ENCODE measurements at regions not wholly inside any gene's neighbourhood (a gene's known extent, or its start where the extent isn't known, plus 50 kb on each side); places are given as distances from the start of the nearest gene placed in this dataset.
"Not testable (repeated sequence)": the region's sequence is repeated elsewhere in the genome, so short reads cannot be mapped to it uniquely, and the experiment has no call there.

- Histone ChIP-seq H3K27me3 (ENCODE audit: control insufficient read depth, insufficient read depth, low read length) (no peaks in the 10 kb centered on the region), H3K4me3 (ENCODE audit: low read length) (no peak overlapping the region), H3K27ac (ENCODE audit: low read length) (no peak overlapping the region), H3K4me1 (ENCODE audit: control insufficient read depth, insufficient read depth, low read length) (no peaks in the 10 kb centered on the region), H3K36me3 (ENCODE audit: control insufficient read depth, insufficient read depth, low read length) (no peaks in the 10 kb centered on the region), H3K9me3 (ENCODE audit: control insufficient read depth, low read depth, low read length) (peaks cover 5% of the 10 kb centered on the region)
- no peak for DNase-seq
These were observed 51.0 kb upstream of the IRX5 start for GRCh38 chr16:54879681-54880080.

DNA sequence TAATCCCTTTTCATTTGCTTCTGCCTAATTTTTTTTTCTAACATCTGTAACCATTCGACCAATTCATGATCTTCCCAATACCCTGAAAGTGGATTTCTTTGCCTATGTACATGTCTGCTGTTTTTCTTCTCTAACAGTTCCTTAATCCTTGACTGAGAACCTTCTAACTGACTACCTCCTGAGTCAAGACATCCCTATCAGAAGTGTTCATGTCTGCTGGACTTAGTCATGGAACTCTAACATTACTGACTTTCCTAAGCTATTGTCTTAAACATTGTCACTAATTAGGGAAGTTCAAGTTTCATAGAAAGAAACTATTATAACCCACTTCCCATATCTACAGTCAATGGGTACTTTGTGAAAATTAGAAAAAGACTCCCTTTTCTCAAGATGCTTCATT, 52.4 kb upstream of the IRX5 start:
- Histone ChIP-seq H3K9me3 (ENCODE audit: control insufficient read depth, low read depth, low read length) (peaks cover 4% of the 10 kb centered on the region), H3K36me3 (ENCODE audit: control insufficient read depth, insufficient read depth, low read length) (no peaks in the 10 kb centered on the region), H3K27me3 (ENCODE audit: control insufficient read depth, insufficient read depth, low read length) (no peaks in the 10 kb centered on the region), H3K4me1 (ENCODE audit: control insufficient read depth, insufficient read depth, low read length) (no peaks in the 10 kb centered on the region), H3K27ac (ENCODE audit: low read length) (no peak overlapping the region), H3K4me3 (ENCODE audit: low read length) (no peak overlapping the region)
- no peak for DNase-seq
- 100% methylated on average over 1 of the region's 1 CpG for WGBS (ENCODE audit: insufficient coverage, low lambda C conversion rate)

GRCh38 chr16:54875443-54875842, 55.2 kb upstream of the IRX5 start:
- H3K27ac ChIP-seq (ENCODE audit: low read length): no peak overlapping the region
- WGBS (ENCODE audit: insufficient coverage, low lambda C conversion rate): no CpG with 5 or more reads among the region's 1 CpG
- no peak overlapping the region for H3K4me3 ChIP-seq (ENCODE audit: low read length)
- no peaks in the 10 kb centered on the region for H3K4me1 ChIP-seq (ENCODE audit: control insufficient read depth, insufficient read depth, low read length)
- H3K36me3 ChIP-seq (ENCODE audit: control insufficient read depth, insufficient read depth, low read length): no peaks in the 10 kb centered on the region
- H3K27me3 ChIP-seq (ENCODE audit: control insufficient read depth, insufficient read depth, low read length): no peaks in the 10 kb centered on the region
- no peaks in the 10 kb centered on the region for H3K9me3 ChIP-seq (ENCODE audit: control insufficient read depth, low read depth, low read length)
- no peak for DNase-seq

DNA sequence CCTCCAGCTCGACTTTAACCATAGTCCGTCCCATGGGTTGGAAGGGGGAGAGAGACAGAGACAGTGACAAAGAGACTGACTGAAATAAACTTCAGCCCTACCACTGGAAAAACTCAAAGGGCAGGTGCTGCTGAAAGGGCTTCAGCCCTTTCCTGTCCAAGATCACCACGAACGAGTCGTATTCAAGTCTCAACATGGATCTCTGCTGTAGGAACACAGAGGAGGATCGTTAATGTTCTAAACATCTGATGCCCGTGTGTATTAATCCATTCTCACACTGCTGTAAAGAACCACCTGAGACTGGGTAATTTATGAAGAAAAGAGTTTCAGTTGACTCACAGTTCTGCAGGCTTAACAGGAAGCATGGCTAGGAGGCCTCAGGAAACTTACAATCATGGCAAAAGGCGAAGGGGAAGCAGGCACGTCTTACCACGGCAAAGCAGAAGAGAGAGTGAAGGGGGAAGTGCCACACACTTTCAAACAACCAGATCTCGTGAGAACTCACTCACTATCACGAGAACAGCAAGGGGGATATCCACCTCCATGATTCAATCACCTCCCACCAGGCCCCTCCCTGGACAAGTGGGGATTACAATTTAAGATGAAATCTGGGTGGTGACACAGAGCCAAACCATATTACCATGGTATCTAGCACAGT, 56.8 kb upstream of the IRX5 start:
- H3K9me3 ChIP-seq (ENCODE audit: control insufficient read depth, low read depth, low read length); H3K4me1 ChIP-seq (ENCODE audit: control insufficient read depth, insufficient read depth, low read length); H3K36me3 ChIP-seq (ENCODE audit: control insufficient read depth, insufficient read depth, low read length); H3K27ac ChIP-seq (ENCODE audit: low read length); H3K27me3 ChIP-seq (ENCODE audit: control insufficient read depth, insufficient read depth, low read length); DNase-seq; H3K4me3 ChIP-seq (ENCODE audit: low read length): not testable (repeated sequence)
- 93% methylated on average over 2 of the region's 12 CpGs for WGBS (ENCODE audit: insufficient coverage, low lambda C conversion rate)

DNA sequence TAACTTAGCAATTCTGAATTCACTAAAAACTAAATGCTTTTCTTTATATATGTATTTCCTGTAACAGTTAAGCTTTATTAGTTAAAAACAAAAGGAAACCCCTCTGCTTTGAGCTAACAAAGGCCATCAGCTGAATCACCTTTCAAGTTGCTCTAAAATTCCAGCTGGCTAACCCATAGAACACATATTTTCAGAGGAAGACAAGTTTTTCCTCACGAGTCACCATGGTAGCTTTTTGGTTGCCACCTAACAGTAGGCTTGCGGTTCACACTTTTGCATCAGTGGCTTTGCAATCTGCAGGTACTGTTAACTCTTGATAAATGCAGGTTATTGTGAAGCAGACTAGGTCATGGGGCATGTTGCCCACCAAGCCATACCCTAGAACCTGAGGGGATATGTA, 57.6 kb upstream of the IRX5 start:
- no peaks in the 10 kb centered on the region for H3K4me1 ChIP-seq (ENCODE audit: control insufficient read depth, insufficient read depth, low read length)
- H3K36me3 ChIP-seq (ENCODE audit: control insufficient read depth, insufficient read depth, low read length): no peaks in the 10 kb centered on the region
- DNase-seq: no peak
- no peaks in the 10 kb centered on the region for H3K9me3 ChIP-seq (ENCODE audit: control insufficient read depth, low read depth, low read length)
- H3K27me3 ChIP-seq (ENCODE audit: control insufficient read depth, insufficient read depth, low read length): no peaks in the 10 kb centered on the region
- WGBS (ENCODE audit: insufficient coverage, low lambda C conversion rate): no CpG with 5 or more reads among the region's 2 CpGs
- no peak overlapping the region for H3K4me3 ChIP-seq (ENCODE audit: low read length)
- no peak overlapping the region for H3K27ac ChIP-seq (ENCODE audit: low read length)

DNA sequence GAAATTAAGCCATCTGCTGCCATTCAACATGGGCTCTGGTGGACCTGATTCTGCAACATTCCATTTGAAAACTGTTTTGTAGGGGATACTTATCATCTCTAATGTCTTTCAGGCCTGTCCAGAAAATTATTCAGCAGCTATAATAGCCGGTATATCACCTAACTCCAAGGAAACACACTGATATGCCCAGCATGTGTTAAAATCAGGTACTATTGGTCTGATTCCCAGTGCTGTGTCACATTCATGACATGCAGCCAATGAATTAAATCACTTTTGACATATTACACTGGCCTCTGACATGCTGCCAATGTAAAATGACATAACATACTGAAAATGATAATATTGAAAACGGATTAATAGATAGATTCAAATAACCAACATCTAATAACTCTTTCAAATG, 60.5 kb upstream of the IRX5 start:
- no peak overlapping the region for H3K27ac ChIP-seq (ENCODE audit: low read length)

GRCh38 chr16:54867302-54867832, 63.3 kb upstream of the IRX5 start:
- H3K36me3 ChIP-seq (ENCODE audit: control insufficient read depth, insufficient read depth, low read length): no peaks in the 10 kb centered on the region
- H3K27me3 ChIP-seq (ENCODE audit: control insufficient read depth, insufficient read depth, low read length): no peaks in the 10 kb centered on the region
- no peak overlapping the region for H3K27ac ChIP-seq (ENCODE audit: low read length)
- DNase-seq: no peak
- WGBS (ENCODE audit: insufficient coverage, low lambda C conversion rate): 100% methylated on average over 2 of the region's 4 CpGs
- no peaks in the 10 kb centered on the region for H3K4me1 ChIP-seq (ENCODE audit: control insufficient read depth, insufficient read depth, low read length)
- H3K9me3 ChIP-seq (ENCODE audit: control insufficient read depth, low read depth, low read length): no peaks in the 10 kb centered on the region
- no peak overlapping the region for H3K4me3 ChIP-seq (ENCODE audit: low read length)

More for the DNA sequence above, 60.5 kb upstream of the IRX5 start:
- Histone ChIP-seq H3K9me3 (ENCODE audit: control insufficient read depth, low read depth, low read length) (no peaks in the 10 kb centered on the region), H3K36me3 (ENCODE audit: control insufficient read depth, insufficient read depth, low read length) (no peaks in the 10 kb centered on the region), H3K4me3 (ENCODE audit: low read length) (no peak overlapping the region), H3K4me1 (ENCODE audit: control insufficient read depth, insufficient read depth, low read length) (no peaks in the 10 kb centered on the region), H3K27me3 (ENCODE audit: control insufficient read depth, insufficient read depth, low read length) (no peaks in the 10 kb centered on the region)
- no peak for DNase-seq
- whole genome bisulfite sequencing (ENCODE audit: insufficient coverage, low lambda C conversion rate): 100% methylated on average over 1 of the region's 2 CpGs

- no peak overlapping the region for H3K4me3 ChIP-seq (ENCODE audit: low read length)
- no peaks in the 10 kb centered on the region for H3K27me3 ChIP-seq (ENCODE audit: control insufficient read depth, insufficient read depth, low read length)
- WGBS (ENCODE audit: insufficient coverage, low lambda C conversion rate): no CpG with 5 or more reads among the region's 9 CpGs
- no peaks in the 10 kb centered on the region for H3K9me3 ChIP-seq (ENCODE audit: control insufficient read depth, low read depth, low read length)
- H3K4me1 ChIP-seq (ENCODE audit: control insufficient read depth, insufficient read depth, low read length): no peaks in the 10 kb centered on the region
- no peaks in the 10 kb centered on the region for H3K36me3 ChIP-seq (ENCODE audit: control insufficient read depth, insufficient read depth, low read length)
- no peak for DNase-seq
- H3K27ac ChIP-seq (ENCODE audit: low read length): no peak overlapping the region
These were observed 68.1 kb upstream of the IRX5 start for GRCh38 chr16:54862529-54862928.

- WGBS (ENCODE audit: insufficient coverage, low lambda C conversion rate): 100% methylated on average over 1 of the region's 2 CpGs
- no peaks in the 10 kb centered on the region for H3K9me3 ChIP-seq (ENCODE audit: control insufficient read depth, low read depth, low read length)
- no peak for DNase-seq
- H3K27ac ChIP-seq (ENCODE audit: low read length): no peak overlapping the region
- no peaks in the 10 kb centered on the region for H3K27me3 ChIP-seq (ENCODE audit: control insufficient read depth, insufficient read depth, low read length)
- H3K4me1 ChIP-seq (ENCODE audit: control insufficient read depth, insufficient read depth, low read length): no peaks in the 10 kb centered on the region
- H3K36me3 ChIP-seq (ENCODE audit: control insufficient read depth, insufficient read depth, low read length): no peaks in the 10 kb centered on the region
- H3K4me3 ChIP-seq (ENCODE audit: low read length): no peak overlapping the region
These were observed 73.8 kb upstream of the IRX5 start for GRCh38 chr16:54856871-54857270.

GRCh38 chr16:54847609-54848008, 83.1 kb upstream of the IRX5 start:
- Histone ChIP-seq H3K9me3 (ENCODE audit: control insufficient read depth, low read depth, low read length) (no peaks in the 10 kb centered on the region), H3K27me3 (ENCODE audit: control insufficient read depth, insufficient read depth, low read length) (no peaks in the 10 kb centered on the region), H3K4me1 (ENCODE audit: control insufficient read depth, insufficient read depth, low read length) (no peaks in the 10 kb centered on the region), H3K36me3 (ENCODE audit: control insufficient read depth, insufficient read depth, low read length) (no peaks in the 10 kb centered on the region), H3K27ac (ENCODE audit: low read length) (no peak overlapping the region), H3K4me3 (ENCODE audit: low read length) (no peak overlapping the region)
- no peak for DNase-seq
- WGBS (ENCODE audit: insufficient coverage, low lambda C conversion rate): 21% methylated on average over 2 of the region's 2 CpGs

DNA sequence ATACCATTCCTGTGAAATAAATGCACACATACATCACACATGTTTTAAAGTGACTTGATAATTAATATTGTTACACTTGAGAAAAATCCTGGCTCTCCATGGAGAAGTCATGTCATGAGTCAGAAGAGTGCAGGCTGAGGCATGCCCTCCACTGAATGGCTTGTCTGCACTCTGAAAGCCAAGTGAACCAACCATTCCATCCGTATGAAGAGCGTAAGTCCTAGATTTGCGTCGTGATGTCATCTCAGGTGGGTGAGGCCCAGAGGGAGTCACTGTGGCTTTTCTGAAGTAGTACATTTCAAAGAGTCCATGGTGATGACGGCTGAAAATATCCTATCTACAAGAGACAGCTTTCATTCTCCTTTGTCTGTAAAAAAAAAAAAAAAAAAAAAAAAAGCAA, 83.5 kb upstream of the IRX5 start:
- no peak overlapping the region for H3K4me3 ChIP-seq (ENCODE audit: low read length)
- H3K9me3 ChIP-seq (ENCODE audit: control insufficient read depth, low read depth, low read length): no peaks in the 10 kb centered on the region
- H3K27me3 ChIP-seq (ENCODE audit: control insufficient read depth, insufficient read depth, low read length): no peaks in the 10 kb centered on the region
- WGBS (ENCODE audit: insufficient coverage, low lambda C conversion rate): no CpG with 5 or more reads among the region's 5 CpGs
- H3K36me3 ChIP-seq (ENCODE audit: control insufficient read depth, insufficient read depth, low read length): no peaks in the 10 kb centered on the region
- H3K27ac ChIP-seq (ENCODE audit: low read length): no peak overlapping the region
- no peaks in the 10 kb centered on the region for H3K4me1 ChIP-seq (ENCODE audit: control insufficient read depth, insufficient read depth, low read length)
- no peak for DNase-seq

Data from large intestine (tissue), 3 donors.